Panc1 (cell line): ENCODE measurements at regions not wholly inside any gene's neighbourhood (a gene's known extent, or its start where the extent isn't known, plus 50 kb on each side); places are given as distances from the start of the nearest gene placed in this dataset.

Source experiments
- CTCF ChIP-seq: fragments of 450-650 bp; IDR thresholded peaks from 2 replicates; pipeline ENCODE4 v1.5.1; 2017; ENCODE audit warnings: mild to moderate bottlenecking
- POLR2AphosphoS5 ChIP-seq: IDR thresholded peaks from 2 replicates; pipeline ENCODE4 v1.6.1; 2012; ENCODE audit warnings: mild to moderate bottlenecking, low read depth, low read length, moderate library complexity
- REST ChIP-seq, 2 experiments: IDR thresholded peaks; 2 replicates each; pipeline ENCODE4 v1.6.1; 2011 to 2012; ENCODE audit warnings: low read depth in 2 of 2, control low read depth in 1 of 2, low read length in 1 of 2, mild to moderate bottlenecking in 1 of 2, moderate library complexity in 1 of 2; ENCODE audit not compliant: insufficient read depth in 1 of 2
- SIN3A ChIP-seq: IDR thresholded peaks from 2 replicates; pipeline ENCODE4 v1.6.1; 2012; ENCODE audit warnings: low read depth, mild to moderate bottlenecking, low read length, moderate library complexity, borderline replicate concordance; ENCODE audit not compliant: insufficient read depth

GRCh38 chr3:154794391-154794790, 285.7 kb upstream of the MME start:
- TF ChIP-seq POLR2AphosphoS5, result no peak
- TF ChIP-seq REST (IDR thresholded peaks at IDR 0.05; ENCODE audit: insufficient read depth in 1 of 2, low read depth in 2 of 2, low read length in 1 of 2), result no peak
- no peak for TF ChIP-seq CTCF
- no peak for TF ChIP-seq SIN3A
